IPS DF 19.7 (cell line): ENCODE measurements at regions not wholly inside any gene's neighbourhood (a gene's known extent, or its start where the extent isn't known, plus 50 kb on each side); places are given as distances from the start of the nearest gene placed in this dataset.
"Not testable (repeated sequence)": the region's sequence is repeated elsewhere in the genome, so short reads cannot be mapped to it uniquely, and the experiment has no call there.

Source experiments
- DNase-seq: peaks from one replicate; pipeline ENCODE4 v3.0.0-alpha.2; 2013; ENCODE audit warnings: low read depth, low spot score

- no peak for DNase-seq
These were observed 437.3 kb downstream of the NSUN3 start for GRCh38 chr3:94500146-94500545.

DNA sequence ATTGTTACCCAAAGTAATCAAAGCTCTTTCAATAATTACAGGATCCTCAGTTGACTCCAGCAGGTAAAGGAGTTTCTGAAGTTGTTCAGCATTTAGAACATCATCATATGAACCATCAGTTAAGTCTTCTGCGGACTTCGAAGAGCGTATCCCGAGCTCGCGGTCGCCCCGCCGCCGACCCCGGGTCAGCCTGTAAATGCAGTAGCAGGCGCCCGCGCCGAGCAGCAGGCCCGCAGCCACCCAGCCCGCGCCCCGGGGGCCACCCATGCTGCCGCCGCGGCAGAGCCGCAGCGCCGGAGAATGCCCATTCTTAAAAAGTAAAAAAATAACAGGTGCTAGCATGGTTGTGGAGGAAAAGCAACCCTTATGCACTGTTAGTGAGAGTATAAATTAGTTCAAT lies 444.5 kb downstream of the NSUN3 start:
- not testable (repeated sequence) for DNase-seq

DNA sequence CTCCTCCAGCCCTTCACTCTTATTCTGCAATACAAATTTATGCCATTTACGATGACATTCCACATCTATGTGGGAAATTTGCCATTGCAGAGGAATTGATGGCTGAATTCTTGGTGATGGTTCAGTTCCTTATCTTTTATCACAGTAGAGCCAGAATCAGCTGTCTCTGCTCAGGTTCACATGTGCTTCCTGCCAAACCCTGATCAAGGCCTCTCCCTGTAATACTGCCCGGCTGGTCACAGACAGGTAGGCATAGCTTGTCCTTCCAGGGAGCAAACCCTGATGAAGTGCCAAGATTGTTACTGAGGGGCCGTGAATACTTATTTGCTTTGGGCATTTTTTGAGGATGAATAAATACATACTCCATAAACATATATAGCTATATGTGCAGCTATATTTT lies 450.0 kb downstream of the NSUN3 start:
- DNase-seq = no peak

GRCh38 chr3:94513600-94513999 lies 450.7 kb downstream of the NSUN3 start:
- no peak for DNase-seq

GRCh38 chr3:94515983-94516382 lies 453.1 kb downstream of the NSUN3 start:
- DNase-seq = no peak

DNA sequence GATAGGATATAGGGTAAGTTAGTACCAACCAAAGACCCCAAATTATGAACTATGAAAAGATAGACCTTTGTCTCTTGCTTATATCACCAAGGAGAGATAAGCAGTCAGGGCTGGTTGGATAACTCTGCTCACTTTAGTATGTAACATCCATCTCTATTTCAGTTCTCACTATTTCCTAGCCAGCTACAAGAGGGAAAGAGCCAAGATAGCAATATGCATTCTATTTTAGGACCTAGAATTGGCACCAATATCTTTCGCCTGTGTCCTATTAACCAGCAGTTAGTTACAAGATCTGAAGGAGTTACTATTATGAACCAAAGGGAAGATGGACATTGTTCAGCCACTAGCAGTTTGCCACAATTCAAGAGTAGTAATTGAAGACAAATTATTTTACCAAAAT lies 457.5 kb downstream of the NSUN3 start:
- DNase-seq = no peak

- DNase-seq = no peak
These were observed 459.6 kb downstream of the NSUN3 start for GRCh38 chr3:94522488-94522887.

DNA sequence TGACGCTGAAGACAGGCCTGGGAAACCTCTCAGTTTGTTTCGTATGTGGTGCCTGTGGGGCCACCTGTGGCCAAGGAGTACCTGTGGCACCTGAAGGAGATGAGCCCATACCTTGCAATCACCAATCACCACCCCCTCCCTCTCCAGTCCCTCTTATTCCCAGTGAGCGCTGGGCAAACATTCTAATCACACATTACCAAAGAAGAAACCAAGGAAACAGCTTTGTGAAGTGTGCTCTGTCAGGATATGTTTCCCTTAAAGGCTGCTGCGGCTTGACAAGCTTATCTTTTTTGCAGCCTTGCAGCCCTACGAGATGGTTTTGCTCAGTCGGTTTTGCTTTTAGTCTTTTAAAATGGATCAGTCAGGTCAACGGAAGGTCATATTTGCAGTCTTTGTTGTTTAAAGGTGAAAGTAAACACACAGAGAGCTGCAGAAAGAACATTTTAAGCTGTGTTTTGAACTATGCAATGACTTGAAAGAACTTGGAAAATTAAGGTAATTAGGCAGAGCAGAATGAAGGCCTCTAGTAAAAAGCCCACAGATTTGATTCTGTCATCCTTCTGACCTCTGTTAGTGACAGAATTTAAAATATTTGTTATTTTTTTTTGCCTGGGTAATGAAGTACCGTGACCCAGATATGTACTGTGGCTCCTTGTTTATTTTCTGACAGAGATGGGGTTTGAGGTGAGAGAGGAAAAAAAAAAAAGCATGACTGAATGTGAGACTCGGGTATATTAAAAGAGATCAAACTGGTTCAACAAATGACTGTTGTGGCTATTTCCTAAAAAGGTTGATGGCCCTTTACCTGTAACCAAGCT lies 461.4 kb downstream of the NSUN3 start:
- no peak for DNase-seq

GRCh38 chr3:94525043-94525442 lies 462.2 kb downstream of the NSUN3 start:
- DNase-seq = no peak

DNA sequence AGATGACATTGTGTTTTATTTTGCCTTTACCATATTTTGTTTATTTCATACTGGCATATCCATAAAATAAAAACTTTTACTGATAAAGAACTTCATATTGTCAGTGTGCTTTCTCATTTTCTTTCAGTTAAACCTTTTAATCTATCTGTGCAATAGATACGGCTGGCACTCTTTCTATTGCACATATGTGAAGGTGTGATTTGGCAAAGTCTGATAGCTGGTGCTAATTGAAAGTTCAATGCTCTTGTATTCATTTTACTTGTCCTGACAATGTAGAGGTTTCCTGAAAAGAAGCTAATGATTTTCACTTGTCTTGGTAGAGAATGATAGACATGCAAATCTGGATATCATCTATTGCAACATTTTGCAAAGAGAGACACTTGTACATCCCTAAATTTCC lies 467.0 kb downstream of the NSUN3 start:
- DNase-seq = no peak

DNA sequence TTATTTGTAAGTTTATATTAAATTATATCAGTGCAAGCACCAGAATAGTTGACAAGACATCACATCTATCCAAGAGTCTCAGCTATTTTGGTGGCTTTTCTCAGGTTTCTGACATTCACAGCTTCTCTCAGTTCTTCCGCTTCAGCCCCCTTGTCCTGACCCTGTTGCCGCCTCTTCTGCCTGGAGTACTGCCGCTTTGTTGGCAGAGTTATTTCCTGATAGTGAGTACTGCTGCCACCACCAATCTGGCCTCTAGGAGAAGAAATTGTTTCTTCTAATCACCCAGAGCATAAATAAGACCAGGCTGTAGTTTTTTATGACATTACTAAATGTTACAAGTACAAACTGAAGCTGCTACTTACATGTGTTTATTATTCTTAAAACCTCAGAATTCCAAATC lies 470.1 kb downstream of the NSUN3 start:
- no peak for DNase-seq

GRCh38 chr3:94539937-94540336 lies 477.1 kb downstream of the NSUN3 start:
- DNase-seq = no peak

DNA sequence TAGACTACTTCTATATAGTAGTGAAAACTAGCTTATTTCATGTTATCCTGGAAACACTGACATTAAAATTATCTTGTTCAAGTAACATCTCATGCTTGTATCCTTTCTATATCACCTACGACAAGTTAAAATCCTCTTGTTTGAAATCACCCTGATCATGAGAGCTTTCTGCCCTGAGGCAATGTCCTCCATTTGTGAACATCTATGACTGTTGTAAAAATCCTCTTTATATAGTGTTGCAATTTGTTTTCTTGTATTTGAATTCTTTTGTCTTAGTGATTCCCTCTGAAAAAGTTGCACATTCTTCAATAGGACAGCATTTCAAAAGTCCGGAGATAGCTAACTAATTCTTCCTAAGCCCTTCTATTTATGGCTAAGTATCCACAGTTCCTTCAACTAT lies 480.3 kb downstream of the NSUN3 start:
- DNase-seq = no peak

DNA sequence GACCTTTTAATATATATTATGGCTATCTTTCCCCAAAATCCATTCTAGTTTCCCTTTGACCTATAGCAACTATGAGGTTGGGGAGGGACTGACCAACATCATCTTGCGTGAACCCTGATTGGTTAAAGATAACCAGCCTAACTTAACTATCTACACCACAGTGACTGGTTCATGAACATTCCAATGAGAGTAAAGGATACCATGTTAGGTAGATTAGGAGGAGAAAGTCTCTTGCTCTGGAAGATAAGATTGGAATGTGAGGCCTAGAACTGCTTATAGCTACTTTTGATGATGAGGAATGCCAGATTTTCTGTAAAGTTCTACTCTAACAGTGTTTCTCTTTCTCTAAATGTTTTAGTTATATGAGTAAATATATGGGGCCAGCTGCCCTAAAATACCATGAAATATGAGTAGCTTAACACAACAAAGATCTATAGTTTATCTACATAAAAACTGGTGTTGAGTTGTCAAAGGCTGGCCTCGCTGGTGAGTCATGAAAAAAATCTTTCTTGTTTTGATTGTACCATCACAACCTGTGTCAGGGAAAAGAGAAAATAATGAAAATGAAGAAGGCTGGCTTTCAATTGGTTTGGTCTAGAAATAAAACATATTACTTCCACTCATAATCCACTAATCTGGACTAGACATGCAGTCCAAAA lies 481.4 kb downstream of the NSUN3 start:
- DNase-seq = no peak

DNA sequence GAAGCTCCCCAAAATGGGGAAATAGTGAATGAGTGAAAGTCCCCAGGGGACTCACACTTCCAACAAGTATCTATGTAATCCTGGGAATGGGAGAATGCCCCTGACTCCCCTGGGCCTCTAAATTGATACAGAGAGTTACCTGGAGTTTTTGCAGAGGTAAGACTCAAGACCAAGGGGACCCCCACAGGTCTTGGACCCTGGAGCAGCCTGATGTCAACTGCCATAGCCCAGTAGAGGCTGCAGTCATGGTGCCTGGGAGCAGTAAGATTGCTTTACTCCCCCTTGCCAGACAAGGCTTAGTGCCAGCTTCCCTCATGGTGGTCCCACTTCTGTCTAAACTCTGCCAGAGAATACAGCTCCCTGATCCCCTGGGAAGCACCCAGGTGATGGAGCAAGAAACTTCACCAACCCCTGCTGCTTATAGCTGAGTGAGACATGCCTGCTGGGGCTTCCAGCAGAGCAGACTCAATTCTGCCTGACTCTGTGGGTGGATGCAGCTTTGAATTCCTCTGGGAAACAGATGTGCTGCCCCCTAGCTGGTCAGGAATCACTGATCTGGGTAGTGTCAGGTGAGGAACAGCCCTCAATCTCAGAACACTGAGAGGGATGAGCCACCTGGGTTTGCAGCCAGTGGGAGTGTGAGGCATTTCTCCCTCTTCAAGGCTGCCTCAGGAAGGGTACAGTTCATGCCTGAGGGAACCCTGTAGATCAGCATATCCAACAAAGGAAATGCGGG lies 485.9 kb downstream of the NSUN3 start:
- DNase-seq = no peak

GRCh38 chr3:94561094-94561493 lies 498.2 kb downstream of the NSUN3 start:
- DNase-seq = no peak

DNA sequence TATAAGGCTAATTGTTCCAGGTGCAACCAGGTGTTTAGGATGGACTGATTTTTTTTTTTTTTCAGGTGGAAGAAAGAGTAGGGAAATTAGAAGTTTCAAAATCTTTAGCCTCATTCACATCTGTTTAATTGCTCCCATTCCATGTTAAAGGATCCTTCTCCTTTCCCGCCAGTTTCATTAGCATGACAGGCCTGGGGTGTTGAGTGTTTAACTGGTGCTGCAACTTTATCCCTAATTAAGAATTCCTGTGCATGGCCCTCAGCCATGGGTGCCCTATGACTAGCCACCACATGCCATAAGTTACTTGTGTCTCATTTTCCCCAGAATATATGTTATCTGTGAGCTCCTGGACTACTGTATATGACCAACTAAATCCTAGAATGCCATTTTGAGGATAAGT lies 501.4 kb downstream of the NSUN3 start:
- DNase-seq = no peak

DNA sequence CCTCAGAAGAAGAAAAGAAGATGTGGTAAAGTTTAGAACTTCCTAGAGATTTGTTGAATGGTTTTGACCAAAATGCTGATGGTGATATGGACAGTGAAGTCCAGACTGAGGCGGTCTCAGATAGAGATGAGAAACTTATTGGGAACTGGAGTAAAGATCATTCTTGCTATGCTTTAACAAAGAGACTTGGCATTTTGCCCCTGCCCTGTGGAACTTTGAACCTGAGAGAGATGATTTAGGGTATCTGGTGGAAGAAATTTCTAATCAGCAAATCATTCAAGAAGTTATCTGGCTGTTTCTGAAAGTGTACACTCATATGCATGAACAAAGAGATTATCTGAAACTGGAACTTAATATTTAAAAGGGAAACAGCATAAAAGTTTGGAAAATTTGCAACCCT lies 505.2 kb downstream of the NSUN3 start:
- DNase-seq = no peak

GRCh38 chr3:94573337-94573736 lies 510.5 kb downstream of the NSUN3 start:
- DNase-seq = no peak

DNA sequence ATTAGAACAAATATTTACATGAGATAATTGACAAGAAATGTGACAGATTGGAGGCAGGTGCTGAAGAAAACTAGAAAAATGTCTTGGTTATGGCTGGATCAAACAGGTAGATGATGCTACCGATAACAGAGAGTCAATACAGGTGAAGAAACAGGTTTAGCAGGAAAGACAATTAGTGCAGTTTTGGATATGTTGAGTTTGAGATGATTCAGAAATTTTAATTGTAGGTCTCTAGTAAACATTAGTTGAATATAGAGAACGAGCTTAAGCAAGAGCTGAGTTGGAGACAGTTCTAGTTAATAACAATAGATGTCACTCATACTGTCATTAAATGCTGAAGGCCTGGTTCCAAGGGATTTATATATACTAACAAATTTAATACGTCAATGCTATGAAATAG lies 524.4 kb downstream of the NSUN3 start:
- DNase-seq = no peak

GRCh38 chr3:94593526-94594150 lies 530.8 kb downstream of the NSUN3 start:
- DNase-seq = no peak

DNA sequence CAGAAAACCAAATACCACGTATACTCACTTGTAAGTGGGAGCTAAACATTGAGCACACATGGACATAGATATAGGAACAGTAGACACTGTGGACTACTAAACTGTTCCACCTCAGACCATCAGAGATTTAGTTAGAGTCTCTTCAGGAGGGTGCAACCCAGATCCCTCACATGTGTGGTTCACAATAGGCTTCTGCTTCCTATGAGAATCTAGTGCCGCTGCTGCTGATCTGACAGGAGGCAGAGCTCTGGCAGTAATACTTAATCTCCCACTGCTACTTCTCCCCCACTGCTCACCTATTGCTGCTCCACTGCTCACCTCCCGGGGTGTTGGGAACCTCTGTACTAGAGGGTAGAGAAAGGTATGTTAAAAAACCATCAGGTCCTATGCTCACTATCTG lies 533.3 kb downstream of the NSUN3 start:
- DNase-seq = no peak
